HL-60 (cell line): ENCODE measurements at regions not wholly inside any gene's neighbourhood (a gene's known extent, or its start where the extent isn't known, plus 50 kb on each side); places are given as distances from the start of the nearest gene placed in this dataset.

Experiments used
- DNase-seq, 2 experiments: peaks; one replicate each; pipeline ENCODE4 v3.0.0-alpha.2; 2010 to 2020; ENCODE audit warnings: low read depth in 1 of 2, low spot score in 1 of 2
- H3K27ac ChIP-seq: fragments of 250-450 bp; sonication (Bioruptor Pico); replicated peaks from 2 replicates; pipeline ENCODE4 v1.5.1; 2020; ENCODE audit warnings: mild to moderate bottlenecking, moderate library complexity
- H3K27me3 ChIP-seq: fragments of 250-450 bp; sonication (Bioruptor Pico); 2 replicates; pipeline ENCODE4 v1.5.1; 2021; ENCODE audit warnings: mild to moderate bottlenecking, moderate library complexity; ENCODE audit not compliant: insufficient read depth, poor library complexity, severe bottlenecking
- H3K4me3 ChIP-seq: replicated peaks from 2 replicates; pipeline ENCODE4 v1.5.1; 2011; ENCODE audit warnings: mild to moderate bottlenecking, control low read depth, low read length; ENCODE audit not compliant: insufficient read depth
- CTCF ChIP-seq: IDR thresholded peaks from one replicate; pipeline ENCODE4 v1.5.1; 2011; ENCODE audit warnings: low read length, control low read depth, inconsistent platforms; ENCODE audit not compliant: insufficient read depth
- GABPA ChIP-seq: IDR thresholded peaks from 2 replicates; pipeline ENCODE4 v1.6.1; 2012; ENCODE audit warnings: low read depth
- POLR2AphosphoS5 ChIP-seq: IDR thresholded peaks from 2 replicates; pipeline ENCODE4 v1.6.1; 2012; ENCODE audit warnings: low read depth
- SPI1 ChIP-seq: IDR thresholded peaks from 2 replicates; pipeline ENCODE4 v1.6.1; 2012; ENCODE audit warnings: low read depth, mild to moderate bottlenecking, borderline replicate concordance
- TF ChIP-seq, protein P1 (sequence below): IDR thresholded peaks from 2 replicates; pipeline ENCODE4 v1.6.1; 2012; ENCODE audit warnings: low read depth; ENCODE audit not compliant: insufficient replicate concordance

DNA sequence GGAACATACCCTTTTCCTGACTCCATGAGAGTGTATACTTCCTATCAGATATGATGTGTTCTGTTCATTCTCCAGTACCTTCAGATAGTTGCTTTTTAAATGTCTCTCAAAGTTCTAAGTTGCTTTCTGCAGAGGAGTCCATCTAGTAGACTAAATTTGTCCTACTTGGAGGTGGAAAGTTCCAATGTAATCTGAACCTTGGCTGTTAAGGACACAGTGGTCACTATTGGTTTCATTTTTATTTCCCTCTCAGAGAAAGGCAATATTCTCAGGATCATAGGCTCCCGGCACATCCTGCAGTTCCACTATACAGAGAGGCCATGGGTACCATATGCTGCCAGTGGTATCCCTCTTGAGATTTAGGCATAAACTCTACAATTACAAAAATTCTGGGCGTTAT, 634.6 kb downstream of the LRRC70 start:
- no peak overlapping the region for H3K4me3 ChIP-seq
- no peak for DNase-seq
- no peak overlapping the region for H3K27ac ChIP-seq
- no peaks in the 10 kb centered on the region for H3K27me3 ChIP-seq
- no peak for TF ChIP-seq SPI1
- no peak for TF ChIP-seq CTCF
- no peak for TF ChIP-seq POLR2AphosphoS5
- TF ChIP-seq, protein P1, sequence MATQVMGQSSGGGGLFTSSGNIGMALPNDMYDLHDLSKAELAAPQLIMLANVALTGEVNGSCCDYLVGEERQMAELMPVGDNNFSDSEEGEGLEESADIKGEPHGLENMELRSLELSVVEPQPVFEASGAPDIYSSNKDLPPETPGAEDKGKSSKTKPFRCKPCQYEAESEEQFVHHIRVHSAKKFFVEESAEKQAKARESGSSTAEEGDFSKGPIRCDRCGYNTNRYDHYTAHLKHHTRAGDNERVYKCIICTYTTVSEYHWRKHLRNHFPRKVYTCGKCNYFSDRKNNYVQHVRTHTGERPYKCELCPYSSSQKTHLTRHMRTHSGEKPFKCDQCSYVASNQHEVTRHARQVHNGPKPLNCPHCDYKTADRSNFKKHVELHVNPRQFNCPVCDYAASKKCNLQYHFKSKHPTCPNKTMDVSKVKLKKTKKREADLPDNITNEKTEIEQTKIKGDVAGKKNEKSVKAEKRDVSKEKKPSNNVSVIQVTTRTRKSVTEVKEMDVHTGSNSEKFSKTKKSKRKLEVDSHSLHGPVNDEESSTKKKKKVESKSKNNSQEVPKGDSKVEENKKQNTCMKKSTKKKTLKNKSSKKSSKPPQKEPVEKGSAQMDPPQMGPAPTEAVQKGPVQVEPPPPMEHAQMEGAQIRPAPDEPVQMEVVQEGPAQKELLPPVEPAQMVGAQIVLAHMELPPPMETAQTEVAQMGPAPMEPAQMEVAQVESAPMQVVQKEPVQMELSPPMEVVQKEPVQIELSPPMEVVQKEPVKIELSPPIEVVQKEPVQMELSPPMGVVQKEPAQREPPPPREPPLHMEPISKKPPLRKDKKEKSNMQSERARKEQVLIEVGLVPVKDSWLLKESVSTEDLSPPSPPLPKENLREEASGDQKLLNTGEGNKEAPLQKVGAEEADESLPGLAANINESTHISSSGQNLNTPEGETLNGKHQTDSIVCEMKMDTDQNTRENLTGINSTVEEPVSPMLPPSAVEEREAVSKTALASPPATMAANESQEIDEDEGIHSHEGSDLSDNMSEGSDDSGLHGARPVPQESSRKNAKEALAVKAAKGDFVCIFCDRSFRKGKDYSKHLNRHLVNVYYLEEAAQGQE: no peak
- TF ChIP-seq GABPA: no peak

DNA sequence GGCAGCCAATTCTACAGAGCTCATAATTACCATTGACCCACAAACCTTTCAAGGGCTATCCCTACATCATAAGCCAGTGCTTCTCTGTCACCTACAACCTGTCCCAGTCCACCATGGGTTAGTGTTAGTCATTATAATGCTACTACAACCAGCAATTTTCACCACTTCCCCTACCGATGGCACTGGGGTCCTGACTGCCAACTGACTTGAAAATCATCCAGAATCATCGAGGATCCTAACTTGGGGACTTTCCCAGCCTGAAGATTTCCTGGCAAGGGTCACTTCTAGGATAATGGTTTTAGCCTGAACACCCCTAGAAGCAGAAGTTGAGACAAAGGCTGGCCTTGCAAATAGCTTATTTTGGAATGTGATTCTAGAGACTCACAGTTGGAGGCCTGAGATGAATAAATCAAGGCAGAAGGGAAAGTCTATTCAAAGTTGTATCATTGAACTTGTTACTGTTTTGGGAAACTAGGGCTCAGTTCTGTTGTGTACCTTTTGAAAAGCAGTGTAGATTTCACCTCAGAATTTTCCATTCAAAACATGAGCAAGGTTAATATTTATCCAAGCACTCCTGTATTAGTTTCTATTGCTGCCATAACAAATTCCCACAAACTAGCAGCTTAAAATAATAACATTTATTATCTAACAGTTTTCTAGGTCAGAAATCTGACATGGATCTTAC, 633.0 kb downstream of the LRRC70 start:
- Histone ChIP-seq H3K27me3 (no peaks in the 10 kb centered on the region), H3K4me3 (no peak overlapping the region)
- DNase-seq: no peak

DNA sequence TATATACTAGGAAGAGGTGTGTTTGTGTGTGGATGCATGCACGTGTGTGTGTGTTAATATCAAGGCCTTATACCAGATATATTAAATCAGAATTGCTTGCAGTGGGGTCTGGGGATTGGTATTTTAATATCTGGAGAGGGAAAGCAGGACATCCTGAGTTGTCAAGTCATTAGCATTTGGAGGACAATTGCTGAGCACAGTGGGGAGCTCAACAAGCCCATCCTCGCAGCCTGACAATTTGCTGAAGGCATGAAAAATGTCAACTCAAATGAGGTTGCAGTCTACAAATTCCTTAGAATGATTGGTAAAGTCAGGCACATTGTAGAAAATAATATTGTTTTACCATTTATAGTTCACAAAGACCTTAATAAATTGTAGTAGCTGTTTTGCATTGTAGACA, 627.4 kb downstream of the LRRC70 start:
- Histone ChIP-seq H3K27ac (no peak overlapping the region), H3K27me3 (no peaks in the 10 kb centered on the region), H3K4me3 (no peak overlapping the region)
- TF ChIP-seq GABPA: no peak
- TF ChIP-seq, protein P1: no peak
- no peak for TF ChIP-seq SPI1
- TF ChIP-seq CTCF: no peak
- TF ChIP-seq POLR2AphosphoS5: no peak
- no peak for DNase-seq

More for the DNA sequence above, 633.0 kb downstream of the LRRC70 start:
- TF ChIP-seq, protein P1: no peak
- TF ChIP-seq CTCF (no peak), GABPA (no peak), SPI1 (no peak), POLR2AphosphoS5 (no peak)
- no peak overlapping the region for H3K27ac ChIP-seq
